Loucy (cell line): ENCODE measurements at regions not wholly inside any gene's neighbourhood (a gene's known extent, or its start where the extent isn't known, plus 50 kb on each side); places are given as distances from the start of the nearest gene placed in this dataset.
A peak's percentile ranks its signal among the peaks of the same experiment; 100 is the strongest.

Source experiments
- H2AFZ ChIP-seq: fragments of 200-600 bp; sonication (generic); 2 replicates; pipeline ENCODE4 v1.6.0; 2016; ENCODE audit warnings: antibody characterized with exemption, mild to moderate bottlenecking, low read length, moderate library complexity
- H3F3A ChIP-seq: fragments of 200-600 bp; 2 replicates; pipeline ENCODE4 v1.6.0; 2016; ENCODE audit warnings: antibody characterized with exemption, low read depth, mild to moderate bottlenecking
- H3K27me3 ChIP-seq: fragments of 200-600 bp; sonication (generic); 2 replicates; pipeline ENCODE4 v1.6.1; 2014; ENCODE audit warnings: low read length, mild to moderate bottlenecking; ENCODE audit not compliant: insufficient read depth, poor library complexity, severe bottlenecking
- H3K36me3 ChIP-seq: fragments of 200-600 bp; sonication (generic); 2 replicates; pipeline ENCODE4 v1.6.1; 2016; ENCODE audit warnings: low read length; ENCODE audit not compliant: insufficient read depth
- H3K4me1 ChIP-seq: fragments of 200-600 bp; sonication (generic); 2 replicates; pipeline ENCODE4 v1.5.1; 2014; ENCODE audit warnings: low read length, mild to moderate bottlenecking; ENCODE audit not compliant: insufficient read depth, poor library complexity, severe bottlenecking
- H3K4me2 ChIP-seq: fragments of 200-600 bp; sonication (generic); 2 replicates; pipeline ENCODE4 v1.6.0; 2014; ENCODE audit warnings: antibody characterized with exemption, low read length, low read depth, mild to moderate bottlenecking; ENCODE audit not compliant: poor library complexity, severe bottlenecking
- H3K4me3 ChIP-seq: fragments of 200-600 bp; sonication (generic); 2 replicates; pipeline ENCODE4 v1.5.1; 2014; ENCODE audit warnings: low read length, mild to moderate bottlenecking, mixed read lengths; ENCODE audit not compliant: poor library complexity, severe bottlenecking
- H3K79me2 ChIP-seq: fragments of 200-600 bp; sonication (generic); 2 replicates; pipeline ENCODE4 v1.6.1; 2014; ENCODE audit warnings: low read length; ENCODE audit not compliant: insufficient read depth
- H3K9ac ChIP-seq: fragments of 200-600 bp; sonication (generic); 2 replicates; pipeline ENCODE4 v1.6.0; 2014; ENCODE audit warnings: mild to moderate bottlenecking, low read depth, low read length, moderate library complexity; ENCODE audit not compliant: poor library complexity, severe bottlenecking
- H3K9me2 ChIP-seq: fragments of 200-600 bp; sonication (generic); replicated peaks from 2 replicates; pipeline ENCODE4 v1.6.1; 2016; ENCODE audit warnings: low read depth, low read length, mixed read lengths
- H3K9me3 ChIP-seq: fragments of 200-600 bp; sonication (generic); 2 replicates; pipeline ENCODE4 v1.6.1; 2014; ENCODE audit warnings: mild to moderate bottlenecking, antibody characterized with exemption, low read length, low read depth; ENCODE audit not compliant: insufficient read depth
- H4K20me1 ChIP-seq: fragments of 200-600 bp; sonication (generic); 2 replicates; pipeline ENCODE4 v1.6.0; 2014; ENCODE audit warnings: antibody characterized with exemption, low read length, mild to moderate bottlenecking; ENCODE audit not compliant: insufficient read depth, poor library complexity, severe bottlenecking
- EZH2phosphoT487 ChIP-seq: fragments of 200-600 bp; IDR thresholded peaks from 2 replicates; pipeline ENCODE4 v1.6.1; 2018; ENCODE audit warnings: antibody characterized with exemption, mild to moderate bottlenecking, moderate library complexity, borderline replicate concordance
- TF ChIP-seq, protein P1 (sequence below): fragments of 200-600 bp; sonication (generic); conservative IDR thresholded peaks from 2 replicates; pipeline ENCODE4 v1.5.1; 2014; ENCODE audit warnings: mild to moderate bottlenecking, antibody characterized with exemption, low read length

GRCh38 chr1:25023826-25024225, 93.8 kb upstream of the RUNX3 start:
- Histone ChIP-seq H3K9ac (peak overlapping the region; percentile 77), H3K79me2 (no peaks in the 10 kb centered on the region; the same call in 1 of the 2 replicates), H3K9me2 (no peaks in the 10 kb centered on the region), H4K20me1 (no peaks in the 10 kb centered on the region), H3K4me2 (peak overlapping the region; percentile 95), H2AFZ (no peak overlapping the region), H3K36me3 (no peaks in the 10 kb centered on the region), H3F3A (peaks cover 17% of the 10 kb centered on the region; the same call in 1 of the 2 replicates), H3K4me1 (peaks cover 84% of the 10 kb centered on the region), H3K4me3 (peak overlapping the region; percentile 68), H3K9me3 (no peaks in the 10 kb centered on the region), H3K27me3 (no peaks in the 10 kb centered on the region)
- TF ChIP-seq, protein P1, sequence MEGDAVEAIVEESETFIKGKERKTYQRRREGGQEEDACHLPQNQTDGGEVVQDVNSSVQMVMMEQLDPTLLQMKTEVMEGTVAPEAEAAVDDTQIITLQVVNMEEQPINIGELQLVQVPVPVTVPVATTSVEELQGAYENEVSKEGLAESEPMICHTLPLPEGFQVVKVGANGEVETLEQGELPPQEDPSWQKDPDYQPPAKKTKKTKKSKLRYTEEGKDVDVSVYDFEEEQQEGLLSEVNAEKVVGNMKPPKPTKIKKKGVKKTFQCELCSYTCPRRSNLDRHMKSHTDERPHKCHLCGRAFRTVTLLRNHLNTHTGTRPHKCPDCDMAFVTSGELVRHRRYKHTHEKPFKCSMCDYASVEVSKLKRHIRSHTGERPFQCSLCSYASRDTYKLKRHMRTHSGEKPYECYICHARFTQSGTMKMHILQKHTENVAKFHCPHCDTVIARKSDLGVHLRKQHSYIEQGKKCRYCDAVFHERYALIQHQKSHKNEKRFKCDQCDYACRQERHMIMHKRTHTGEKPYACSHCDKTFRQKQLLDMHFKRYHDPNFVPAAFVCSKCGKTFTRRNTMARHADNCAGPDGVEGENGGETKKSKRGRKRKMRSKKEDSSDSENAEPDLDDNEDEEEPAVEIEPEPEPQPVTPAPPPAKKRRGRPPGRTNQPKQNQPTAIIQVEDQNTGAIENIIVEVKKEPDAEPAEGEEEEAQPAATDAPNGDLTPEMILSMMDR, result no peak
- TF ChIP-seq EZH2phosphoT487, result no peak

DNA sequence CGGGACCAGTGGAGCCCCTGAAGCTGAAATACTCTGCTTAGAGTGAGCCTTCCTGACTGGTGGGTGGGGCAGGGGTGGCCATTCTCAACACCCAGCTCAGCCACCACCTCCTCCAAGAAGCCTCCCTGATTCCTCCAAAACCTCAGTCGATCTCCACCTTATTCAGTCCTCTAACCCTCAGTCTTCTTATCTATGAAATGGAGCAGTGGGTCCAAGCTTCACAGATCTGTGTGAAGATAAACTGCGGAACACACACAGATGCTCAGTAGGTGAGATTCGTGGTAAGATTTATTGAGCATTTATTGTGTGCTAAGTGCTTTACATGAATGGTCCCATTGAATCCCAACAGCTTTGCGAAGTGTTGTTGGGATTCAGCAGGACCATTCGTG, 93.1 kb upstream of the RUNX3 start:
- Histone ChIP-seq H3K9me3 (no peaks in the 10 kb centered on the region), H3F3A (peaks cover 17% of the 10 kb centered on the region; the same call in 1 of the 2 replicates), H3K9ac (peak overlapping the region; percentile 77), H2AFZ (no peak overlapping the region), H3K4me3 (peak overlapping the region; percentile 68), H3K4me1 (peaks cover 84% of the 10 kb centered on the region), H3K36me3 (no peaks in the 10 kb centered on the region), H3K79me2 (no peaks in the 10 kb centered on the region; the same call in 1 of the 2 replicates), H3K4me2 (peak overlapping the region; percentile 95), H3K9me2 (no peaks in the 10 kb centered on the region), H4K20me1 (no peaks in the 10 kb centered on the region), H3K27me3 (no peaks in the 10 kb centered on the region)
- no peak for TF ChIP-seq EZH2phosphoT487
- TF ChIP-seq, protein P1, result no peak

DNA sequence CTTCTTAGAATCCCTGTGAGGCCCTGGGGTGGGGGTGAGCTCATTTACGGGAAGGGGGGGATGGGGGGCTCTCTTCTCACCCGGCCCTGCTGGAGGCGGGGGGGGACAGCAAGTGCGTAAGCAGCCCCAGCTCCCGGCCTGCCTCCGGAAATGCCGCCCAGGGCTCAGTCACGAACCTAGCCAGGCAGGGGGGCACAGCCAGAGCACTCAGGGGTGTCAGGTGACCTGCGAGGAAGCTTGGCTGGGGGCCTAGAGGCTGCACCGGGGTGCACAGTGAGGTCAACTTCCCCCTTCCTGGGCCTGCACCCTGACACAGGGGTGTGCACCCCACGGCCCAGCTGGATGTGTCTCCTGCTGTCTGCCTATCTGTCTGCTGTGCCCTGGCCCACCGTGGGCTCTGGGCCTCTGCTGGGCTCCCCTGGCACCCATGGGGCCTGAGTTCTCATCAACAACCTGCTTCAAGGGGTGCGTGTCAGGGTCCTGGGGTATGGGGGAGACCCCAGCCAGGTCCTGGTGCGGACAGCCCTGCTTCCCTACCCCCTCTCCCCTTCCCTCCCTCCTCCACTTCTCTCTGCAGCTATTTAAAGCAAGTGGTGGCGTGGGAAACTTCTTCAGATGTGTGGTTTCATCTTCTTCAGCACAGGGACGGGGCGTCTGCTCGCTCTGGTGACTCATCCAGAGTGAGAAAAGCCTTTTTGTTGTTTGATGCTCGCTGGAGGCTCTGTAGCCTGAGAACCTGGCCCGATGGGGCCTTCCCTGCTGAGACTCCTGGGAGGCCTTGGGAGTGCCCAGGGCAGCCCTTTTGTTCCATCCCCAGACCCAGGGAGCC, 92.5 kb upstream of the RUNX3 start:
- H3K36me3 ChIP-seq, result no peaks in the 10 kb centered on the region
- no peaks in the 10 kb centered on the region; the same call in 1 of the 2 replicates for H3K79me2 ChIP-seq
- peaks cover 17% of the 10 kb centered on the region; the same call in 1 of the 2 replicates for H3F3A ChIP-seq
- no peaks in the 10 kb centered on the region for H3K9me3 ChIP-seq
- H3K27me3 ChIP-seq, result no peaks in the 10 kb centered on the region
- H3K4me3 ChIP-seq, result peak overlapping the region; percentile 68
- H3K9me2 ChIP-seq, result no peaks in the 10 kb centered on the region
- H3K4me1 ChIP-seq, result peaks cover 84% of the 10 kb centered on the region
- no peaks in the 10 kb centered on the region for H4K20me1 ChIP-seq
- H3K9ac ChIP-seq, result peak overlapping the region; percentile 77
- peak overlapping the region; percentile 95 for H3K4me2 ChIP-seq
- H2AFZ ChIP-seq, result no peak overlapping the region
- no peak for TF ChIP-seq EZH2phosphoT487
- TF ChIP-seq, protein P1, result no peak
